Trophoblast cell (in vitro differentiated cells and primary cell): ENCODE measurements at regions not wholly inside any gene's neighbourhood (a gene's known extent, or its start where the extent isn't known, plus 50 kb on each side); places are given as distances from the start of the nearest gene placed in this dataset.
A peak's percentile ranks its signal among the peaks of the same experiment; 100 is the strongest.
"Not testable (repeated sequence)": the region's sequence is repeated elsewhere in the genome, so short reads cannot be mapped to it uniquely, and the experiment has no call there.

Source experiments
- DNase-seq, 2 donors: peaks; one replicate each; pipeline ENCODE4 v3.0.0-alpha.2; 2016
- H2AFZ ChIP-seq: 2 replicates; pipeline ENCODE4 v1.6.1; 2013; ENCODE audit warnings: low read length, moderate library complexity, mild to moderate bottlenecking; ENCODE audit not compliant: insufficient read depth, poor library complexity
- H2AK5ac ChIP-seq: 2 replicates; pipeline ENCODE4 v1.6.1; 2013; ENCODE audit warnings: mild to moderate bottlenecking, low read length
- H2BK120ac ChIP-seq: 2 replicates; pipeline ENCODE4 v1.6.1; 2013; ENCODE audit warnings: low read length, mild to moderate bottlenecking, moderate library complexity; ENCODE audit not compliant: insufficient read depth, poor library complexity
- H2BK12ac ChIP-seq: 2 replicates; pipeline ENCODE4 v1.6.1; 2013; ENCODE audit warnings: mild to moderate bottlenecking, low read length, moderate library complexity
- H2BK5ac ChIP-seq: 2 replicates; pipeline ENCODE4 v1.6.1; 2013; ENCODE audit warnings: low read length, low read depth, moderate library complexity, mild to moderate bottlenecking; ENCODE audit not compliant: poor library complexity
- H3K14ac ChIP-seq: 2 replicates; pipeline ENCODE4 v1.6.1; 2013; ENCODE audit warnings: mild to moderate bottlenecking, low read length
- H3K18ac ChIP-seq: 2 replicates; pipeline ENCODE4 v1.6.1; 2013; ENCODE audit warnings: mild to moderate bottlenecking, low read length
- H3K23ac ChIP-seq: 2 replicates; pipeline ENCODE4 v1.6.1; 2013; ENCODE audit warnings: low read length
- H3K27ac ChIP-seq: 2 replicates; pipeline ENCODE4 v1.5.1; 2013; ENCODE audit warnings: low read depth, mild to moderate bottlenecking, inconsistent platforms, low read length, moderate library complexity
- H3K27me3 ChIP-seq: 2 replicates; pipeline ENCODE4 v1.6.1; 2013; ENCODE audit warnings: inconsistent platforms, mild to moderate bottlenecking, low read length, moderate library complexity; ENCODE audit not compliant: insufficient read depth
- H3K36me3 ChIP-seq, 2 experiments: 1 replicate in 1 of 2; 2 replicates in 1 of 2; pipeline ENCODE4 v1.6.1; 2013; ENCODE audit warnings: low read length in 2 of 2, mild to moderate bottlenecking in 2 of 2, moderate library complexity in 1 of 2; ENCODE audit not compliant: insufficient read depth in 2 of 2, control insufficient read depth in 1 of 2
- H3K4ac ChIP-seq: 2 replicates; pipeline ENCODE4 v1.6.1; 2013; ENCODE audit warnings: low read depth, mild to moderate bottlenecking, low read length, moderate library complexity
- H3K4me1 ChIP-seq, 2 experiments: 1 replicate in 1 of 2; 2 replicates in 1 of 2; pipeline ENCODE4 v1.6.1; 2013; ENCODE audit warnings: low read length in 2 of 2, mild to moderate bottlenecking in 2 of 2, moderate library complexity in 1 of 2; ENCODE audit not compliant: insufficient read depth in 2 of 2, control insufficient read depth in 1 of 2
- H3K4me2 ChIP-seq: 2 replicates; pipeline ENCODE4 v1.6.1; 2013; ENCODE audit warnings: inconsistent platforms, mild to moderate bottlenecking, low read length, moderate library complexity
- H3K4me3 ChIP-seq: 2 replicates; pipeline ENCODE4 v1.5.1; 2013; ENCODE audit warnings: mild to moderate bottlenecking, low read depth, low read length, inconsistent platforms
- H3K79me1 ChIP-seq: one replicate; pipeline ENCODE4 v1.6.1; 2013; ENCODE audit warnings: low read length
- H3K79me2 ChIP-seq: 2 replicates; pipeline ENCODE4 v1.6.1; 2013; ENCODE audit warnings: low read length, mild to moderate bottlenecking; ENCODE audit not compliant: control insufficient read depth, insufficient read depth, poor library complexity
- H3K9ac ChIP-seq: 2 replicates; pipeline ENCODE4 v1.6.1; 2013; ENCODE audit warnings: mild to moderate bottlenecking, low read length
- H3K9me3 ChIP-seq: 2 replicates; pipeline ENCODE4 v1.6.1; 2013; ENCODE audit warnings: low read depth, mild to moderate bottlenecking, control low read depth, inconsistent platforms, low read length; ENCODE audit not compliant: insufficient read depth
- H4K12ac ChIP-seq: 2 replicates; pipeline ENCODE4 v1.6.1; 2013; ENCODE audit warnings: low read depth, mild to moderate bottlenecking, low read length, moderate library complexity
- H4K8ac ChIP-seq: 2 replicates; pipeline ENCODE4 v1.6.1; 2013; ENCODE audit warnings: low read depth, mild to moderate bottlenecking, low read length, moderate library complexity
- H4K91ac ChIP-seq: one replicate; pipeline ENCODE4 v1.6.1; 2013; ENCODE audit warnings: low read depth, mild to moderate bottlenecking, low read length, moderate library complexity
- WGBS: extraction: QIAGEN DNeasy Blood & Tissue Kit; methylation state at CpG from one replicate; pipeline ENCODE4 v1.1.7; 2013; ENCODE audit warnings: missing lambda C conversion rate; ENCODE audit not compliant: insufficient read length, insufficient coverage; ENCODE audit errors: extremely low coverage; 5-methylcytosine and 5-hydroxymethylcytosine counted together

DNA sequence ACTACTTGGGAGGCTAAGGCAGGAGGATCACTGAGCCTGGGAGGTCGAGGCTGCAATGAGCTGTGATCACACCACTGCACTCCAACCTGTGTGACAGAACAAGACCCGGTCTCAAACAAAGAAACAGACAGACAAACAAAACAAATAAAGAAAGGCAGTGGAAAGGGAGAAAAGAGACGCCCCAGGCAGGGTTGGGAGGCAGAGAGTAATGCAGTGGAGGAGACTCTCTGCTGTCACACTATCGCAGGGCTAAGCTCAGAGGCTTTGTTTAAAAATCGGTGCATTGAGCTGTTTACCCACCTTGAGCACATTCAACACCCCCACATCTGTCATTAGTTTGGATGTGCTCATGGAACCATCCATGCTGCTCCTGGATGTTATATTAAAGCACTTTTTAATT, 84.2 kb upstream of the RMP24 start:
- H3K79me2 ChIP-seq: no peaks in the 10 kb centered on the region
- no peak overlapping the region for H3K23ac ChIP-seq
- no peak overlapping the region for H4K12ac ChIP-seq
- H3K36me3 ChIP-seq: no peaks in the 10 kb centered on the region
- H3K4ac ChIP-seq: no peak overlapping the region
- no peak overlapping the region for H2BK120ac ChIP-seq
- H3K27me3 ChIP-seq: no peaks in the 10 kb centered on the region
- H3K18ac ChIP-seq: no peak overlapping the region
- H3K9me3 ChIP-seq: no peaks in the 10 kb centered on the region
- H2BK12ac ChIP-seq: no peak overlapping the region
- H2AK5ac ChIP-seq: no peak overlapping the region
- no peak overlapping the region for H3K9ac ChIP-seq
- H2BK5ac ChIP-seq: no peak overlapping the region
- no peak overlapping the region for H2AFZ ChIP-seq
- H4K91ac ChIP-seq: no peak overlapping the region
- no peak overlapping the region for H4K8ac ChIP-seq
- H3K4me2 ChIP-seq: no peak overlapping the region
- WGBS: no CpG with 5 or more reads among the region's 5 CpGs
- no peak for DNase-seq
- H3K79me1 ChIP-seq: no peaks in the 10 kb centered on the region
- H3K4me3 ChIP-seq: no peak overlapping the region
- H3K27ac ChIP-seq: no peak overlapping the region
- H3K14ac ChIP-seq: no peak overlapping the region
- no peaks in the 10 kb centered on the region for H3K4me1 ChIP-seq

DNA sequence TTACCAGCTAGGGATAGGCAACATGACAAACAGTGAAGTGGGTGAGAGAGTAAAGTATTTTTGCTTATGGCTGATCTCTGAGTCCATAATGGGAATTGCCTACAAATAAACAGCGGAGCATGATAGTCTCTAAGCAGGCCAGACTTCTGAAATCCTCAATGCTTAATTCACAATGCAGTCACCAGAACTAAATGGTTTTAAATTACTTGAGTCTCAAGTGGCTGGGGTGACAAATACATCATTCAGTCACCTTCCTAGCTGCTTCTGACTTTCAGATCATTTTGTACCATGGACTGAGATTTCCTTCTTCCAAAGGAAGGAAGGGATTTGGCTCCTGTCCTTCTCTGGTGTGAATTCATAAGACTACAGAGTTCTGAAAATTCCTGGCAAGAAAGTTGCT, 82.8 kb upstream of the RMP24 start:
- no peaks in the 10 kb centered on the region for H3K4me1 ChIP-seq
- no peak overlapping the region for H3K9ac ChIP-seq
- no peaks in the 10 kb centered on the region for H3K27me3 ChIP-seq
- WGBS: no CpG with 5 or more reads among the region's 1 CpG
- no peak overlapping the region for H2BK120ac ChIP-seq
- H3K4me3 ChIP-seq: no peak overlapping the region
- H4K91ac ChIP-seq: no peak overlapping the region
- H4K12ac ChIP-seq: no peak overlapping the region
- no peak overlapping the region for H3K27ac ChIP-seq
- H3K79me2 ChIP-seq: no peaks in the 10 kb centered on the region
- H3K18ac ChIP-seq: no peak overlapping the region
- no peak overlapping the region for H2AK5ac ChIP-seq
- no peak overlapping the region for H2BK12ac ChIP-seq
- no peak overlapping the region for H2AFZ ChIP-seq
- DNase-seq: no peak
- no peak overlapping the region for H4K8ac ChIP-seq
- H3K4ac ChIP-seq: no peak overlapping the region
- no peak overlapping the region for H3K23ac ChIP-seq
- H3K4me2 ChIP-seq: no peak overlapping the region
- H3K36me3 ChIP-seq: no peaks in the 10 kb centered on the region
- no peak overlapping the region for H2BK5ac ChIP-seq
- no peaks in the 10 kb centered on the region for H3K79me1 ChIP-seq
- no peaks in the 10 kb centered on the region for H3K9me3 ChIP-seq
- H3K14ac ChIP-seq: no peak overlapping the region

DNA sequence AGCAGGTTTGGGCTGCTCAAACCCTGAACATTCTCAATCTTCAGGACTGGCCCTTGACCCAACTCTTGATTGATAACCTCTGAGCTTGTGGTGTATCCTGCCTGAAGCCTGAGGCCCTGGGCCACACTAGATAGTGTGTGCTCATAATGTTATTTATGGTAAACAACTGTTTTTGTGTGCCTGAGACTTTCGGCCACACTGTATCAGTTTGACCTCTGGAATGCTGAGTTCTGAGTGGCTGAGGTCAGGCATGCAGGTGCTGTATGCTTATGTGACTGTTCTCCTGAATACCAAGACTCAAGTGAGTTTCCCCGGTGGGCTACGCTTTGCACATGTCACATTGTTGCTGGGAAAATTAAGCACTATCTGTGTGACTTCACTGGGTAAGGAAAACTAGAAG, 82.2 kb upstream of the RMP24 start:
- DNase-seq: peak in 1 of 2 donors; percentile 7
- Histone ChIP-seq H2BK120ac (no peak overlapping the region), H4K91ac (no peak overlapping the region), H3K18ac (no peak overlapping the region), H3K79me2 (no peaks in the 10 kb centered on the region), H3K4me3 (no peak overlapping the region), H2AK5ac (no peak overlapping the region), H4K12ac (no peak overlapping the region), H2AFZ (no peak overlapping the region), H3K79me1 (no peaks in the 10 kb centered on the region), H3K9me3 (no peaks in the 10 kb centered on the region), H3K4me2 (no peak overlapping the region), H3K27ac (no peak overlapping the region), H3K36me3 (no peaks in the 10 kb centered on the region), H3K23ac (no peak overlapping the region), H3K27me3 (no peaks in the 10 kb centered on the region), H3K4me1 (no peaks in the 10 kb centered on the region), H3K4ac (no peak overlapping the region), H4K8ac (no peak overlapping the region), H2BK12ac (no peak overlapping the region), H3K14ac (no peak overlapping the region), H3K9ac (no peak overlapping the region), H2BK5ac (no peak overlapping the region)
- WGBS: no CpG with 5 or more reads among the region's 3 CpGs

DNA sequence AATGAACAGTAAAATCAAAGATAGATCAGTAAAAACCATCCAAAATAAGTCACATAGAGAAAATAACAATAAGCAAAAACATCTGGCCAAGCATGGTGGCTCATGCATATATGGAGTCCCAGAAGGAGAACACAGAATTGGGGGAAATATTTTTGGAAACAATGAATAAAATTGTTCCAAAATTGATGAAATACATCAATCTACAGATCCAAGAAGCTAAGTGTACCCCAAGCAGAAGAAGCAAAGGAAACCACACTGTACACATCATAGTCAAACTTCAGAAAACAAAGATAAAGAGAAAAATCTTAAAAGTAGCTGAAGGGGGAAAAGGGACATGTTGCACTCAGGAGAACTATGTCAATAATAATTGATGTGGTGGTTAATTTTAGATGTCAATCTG, 80.4 kb upstream of the RMP24 start:
- no peak overlapping the region for H4K12ac ChIP-seq
- DNase-seq: no peak
- no peak overlapping the region for H2BK5ac ChIP-seq
- peaks cover 2% of the 10 kb centered on the region for H3K9me3 ChIP-seq
- H2AK5ac ChIP-seq: no peak overlapping the region
- no peak overlapping the region for H4K91ac ChIP-seq
- H2BK12ac ChIP-seq: no peak overlapping the region
- no peak overlapping the region for H3K4me2 ChIP-seq
- no peaks in the 10 kb centered on the region for H3K27me3 ChIP-seq
- no peak overlapping the region for H4K8ac ChIP-seq
- H3K18ac ChIP-seq: no peak overlapping the region
- no peak overlapping the region for H3K9ac ChIP-seq
- H3K27ac ChIP-seq: no peak overlapping the region
- H2BK120ac ChIP-seq: no peak overlapping the region
- H3K4ac ChIP-seq: no peak overlapping the region
- peaks cover 0 to 1% of the 10 kb centered on the region in 2 experiments for H3K36me3 ChIP-seq
- no peak overlapping the region for H2AFZ ChIP-seq
- H3K4me3 ChIP-seq: no peak overlapping the region
- no peak overlapping the region for H3K23ac ChIP-seq
- H3K4me1 ChIP-seq: no peaks in the 10 kb centered on the region
- no peaks in the 10 kb centered on the region for H3K79me2 ChIP-seq
- H3K14ac ChIP-seq: no peak overlapping the region
- no peaks in the 10 kb centered on the region for H3K79me1 ChIP-seq

DNA sequence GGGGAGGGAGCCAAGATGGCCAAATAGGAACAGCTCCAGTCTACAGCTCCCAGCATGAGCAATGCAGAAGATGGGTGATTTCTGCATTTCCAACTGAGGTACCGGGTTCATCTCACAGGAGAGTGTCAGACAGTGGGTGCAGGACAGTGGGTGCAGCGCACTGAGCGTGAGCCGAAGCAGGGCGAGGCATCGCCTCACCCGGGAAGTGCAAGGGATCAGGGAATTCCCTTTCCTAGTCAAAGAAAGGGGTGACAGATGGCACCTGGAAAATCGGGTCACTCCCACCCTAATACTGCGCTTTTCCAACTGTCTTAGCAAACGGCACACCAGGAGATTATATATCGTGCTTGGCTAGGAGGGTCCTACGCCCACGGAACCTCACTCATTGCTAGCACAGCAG, 75.0 kb upstream of the RMP24 start:
- H3K4me2 ChIP-seq, H3K9me3 ChIP-seq, H3K36me3 ChIP-seq, H2AFZ ChIP-seq, H4K91ac ChIP-seq, H4K12ac ChIP-seq, H2AK5ac ChIP-seq, H3K79me1 ChIP-seq, DNase-seq, H3K18ac ChIP-seq, H3K27me3 ChIP-seq, H4K8ac ChIP-seq, H3K4me1 ChIP-seq, H3K27ac ChIP-seq, H3K79me2 ChIP-seq, H2BK120ac ChIP-seq, H3K23ac ChIP-seq, H2BK12ac ChIP-seq, H3K9ac ChIP-seq, H2BK5ac ChIP-seq, H3K14ac ChIP-seq, H3K4ac ChIP-seq, H3K4me3 ChIP-seq: not testable (repeated sequence)
- no CpG with 5 or more reads among the region's 13 CpGs for WGBS
